ENCODE measurements at regions not wholly inside any gene's neighbourhood (a gene's known extent, or its start where the extent isn't known, plus 50 kb on each side); places are given as distances from the start of the nearest gene placed in this dataset.
A peak's percentile ranks its signal among the peaks of the same experiment; 100 is the strongest.
"Not testable (repeated sequence)": the region's sequence is repeated elsewhere in the genome, so short reads cannot be mapped to it uniquely, and the experiment has no call there.

GRCh38 chr10:117492504-117492903 lies 50.0 kb upstream of the EMX2 start:
- DNase-seq (ENCODE audit: low spot score): no peak

GRCh38 chr10:117488004-117488403 lies 54.5 kb upstream of the EMX2 start:
- no peak for DNase-seq (ENCODE audit: low spot score)

GRCh38 chr10:117486606-117487005 lies 55.9 kb upstream of the EMX2 start:
- DNase-seq (ENCODE audit: low spot score): no peak

DNA sequence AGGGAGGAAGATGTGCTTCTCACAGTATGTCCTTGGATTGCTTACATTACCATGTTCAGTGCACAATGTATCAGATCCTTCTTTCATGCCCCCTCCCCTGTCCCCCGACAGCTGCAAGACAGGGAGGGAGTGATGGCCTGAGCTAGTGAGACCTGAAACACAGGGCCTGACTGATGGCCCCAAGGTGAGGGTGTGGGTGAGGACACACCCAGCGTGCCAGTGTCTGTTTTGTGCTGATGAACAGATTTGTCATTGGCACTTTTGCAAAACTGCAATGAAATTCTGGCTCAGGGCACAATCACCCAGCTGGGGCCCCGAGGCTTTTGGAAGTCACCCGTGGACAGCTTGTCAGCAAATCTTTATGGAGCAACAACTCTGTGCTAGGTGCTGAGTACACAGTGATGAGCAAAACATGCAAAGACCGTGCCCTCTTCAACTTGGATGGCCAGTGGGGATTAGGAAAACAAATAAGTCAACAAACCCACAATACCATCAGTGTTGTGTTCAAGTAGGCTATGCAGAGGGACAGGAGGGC lies 59.4 kb upstream of the EMX2 start:
- no peak for DNase-seq (ENCODE audit: low spot score)

- DNase-seq (ENCODE audit: low spot score): not testable (repeated sequence)
These were observed 61.5 kb upstream of the EMX2 start for GRCh38 chr10:117481011-117481410.

DNA sequence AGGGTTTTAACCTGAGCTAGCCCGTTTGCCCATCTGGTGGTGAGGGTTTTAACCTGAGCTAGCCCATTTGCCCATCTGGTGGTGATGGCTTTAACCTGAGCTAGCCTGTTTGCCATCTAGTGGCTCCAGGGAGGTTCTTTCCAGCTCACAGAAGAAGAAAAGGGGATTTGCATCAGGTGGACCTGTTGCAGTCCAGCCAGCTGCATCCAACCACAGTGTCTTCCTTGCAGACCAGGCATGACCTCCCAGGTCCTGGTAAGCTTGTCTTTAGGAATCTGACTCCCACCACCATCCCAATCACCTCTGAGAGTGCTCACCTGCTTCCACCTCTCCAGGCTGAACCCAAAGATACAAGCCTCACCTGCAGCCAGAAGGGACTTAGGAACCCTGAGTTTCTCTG lies 62.4 kb upstream of the EMX2 start:
- DNase-seq (ENCODE audit: low spot score): no peak

DNA sequence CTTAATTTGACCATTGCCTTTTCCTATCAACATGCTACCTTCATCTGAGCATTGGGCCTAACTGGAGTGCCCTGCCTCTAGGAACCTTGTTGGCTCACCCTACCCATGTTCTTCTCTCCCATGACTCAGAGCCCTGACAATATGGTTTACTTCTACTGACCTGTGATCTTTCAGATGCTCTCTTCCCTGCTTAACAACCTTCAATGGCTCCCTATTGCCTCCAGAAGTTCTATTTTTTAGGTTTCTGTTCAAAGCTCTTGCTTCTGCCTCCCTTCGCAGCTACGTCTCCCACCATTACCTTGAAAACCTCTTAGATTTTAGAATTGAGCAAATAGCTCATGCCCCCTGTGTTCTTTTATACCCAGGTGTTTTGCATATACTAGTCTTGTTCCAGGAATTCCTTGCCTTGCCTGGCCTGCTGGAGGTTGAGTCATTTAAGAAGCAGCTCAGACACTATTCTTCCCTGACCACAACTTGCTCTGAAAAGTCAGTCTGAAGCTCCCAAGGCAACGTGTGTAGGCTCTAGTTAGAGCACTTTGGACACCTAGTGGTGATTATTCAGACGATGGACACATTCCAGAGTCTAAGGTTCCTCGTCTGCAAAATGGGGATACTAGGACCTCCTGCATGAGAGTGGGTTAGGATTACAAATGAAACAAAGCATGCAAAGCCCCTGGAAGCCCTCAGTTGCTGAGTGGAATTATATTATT lies 64.4 kb upstream of the EMX2 start:
- DNase-seq (ENCODE audit: low spot score): peak; percentile 7

- DNase-seq (ENCODE audit: low spot score): no peak
These were observed 65.2 kb upstream of the EMX2 start for GRCh38 chr10:117477211-117477947.

DNA sequence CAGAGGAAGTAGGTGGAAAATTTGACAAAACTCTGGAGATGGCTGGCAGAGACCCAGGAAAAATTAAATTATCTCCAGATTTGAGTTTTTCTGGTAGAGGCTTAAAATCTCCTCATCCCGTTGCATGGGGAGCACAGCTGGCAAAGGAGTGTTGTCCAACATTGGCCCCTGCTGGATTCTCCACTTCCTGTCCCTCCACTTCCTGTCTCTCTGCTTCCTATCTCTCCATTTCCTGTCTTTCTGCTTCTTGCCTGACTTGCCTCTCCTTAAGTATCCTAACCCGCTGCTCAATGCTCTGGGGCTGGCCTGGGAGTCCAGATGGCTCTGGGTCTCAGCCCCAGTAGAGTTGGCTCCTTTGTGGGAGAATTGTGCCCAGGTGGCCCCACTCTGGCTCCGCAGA lies 65.8 kb upstream of the EMX2 start:
- DNase-seq (ENCODE audit: low spot score): no peak

- no peak for DNase-seq (ENCODE audit: low spot score)
These were observed 66.3 kb upstream of the EMX2 start for GRCh38 chr10:117476281-117476680.

GRCh38 chr10:117472872-117473271 lies 69.7 kb upstream of the EMX2 start:
- DNase-seq (ENCODE audit: low spot score): no peak

DNA sequence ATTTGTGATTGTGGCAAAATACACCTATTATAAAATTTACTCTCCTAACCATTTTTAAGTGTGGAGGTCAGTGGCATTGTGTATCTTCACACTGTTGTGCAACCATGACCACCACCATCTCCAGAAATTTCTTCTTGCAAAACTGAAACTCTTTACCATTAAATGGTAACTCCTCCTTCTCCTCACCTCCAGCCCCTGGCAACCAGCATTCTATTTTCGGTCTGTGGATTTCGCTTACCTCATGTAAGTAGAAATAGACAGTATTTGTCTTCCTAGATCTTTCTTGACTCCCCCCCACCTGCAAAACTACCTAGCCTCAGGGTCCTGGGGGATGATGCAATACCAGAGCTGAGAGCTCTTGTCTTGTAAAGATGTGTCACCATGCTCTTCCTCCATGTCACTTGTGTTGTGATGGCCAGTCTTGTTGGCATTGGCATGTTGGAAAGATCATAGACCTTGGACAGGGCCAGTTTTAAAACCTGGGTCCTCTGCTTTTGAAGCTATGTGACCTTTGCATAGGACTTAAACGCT lies 71.1 kb upstream of the EMX2 start:
- DNase-seq (ENCODE audit: low spot score): no peak

DNA sequence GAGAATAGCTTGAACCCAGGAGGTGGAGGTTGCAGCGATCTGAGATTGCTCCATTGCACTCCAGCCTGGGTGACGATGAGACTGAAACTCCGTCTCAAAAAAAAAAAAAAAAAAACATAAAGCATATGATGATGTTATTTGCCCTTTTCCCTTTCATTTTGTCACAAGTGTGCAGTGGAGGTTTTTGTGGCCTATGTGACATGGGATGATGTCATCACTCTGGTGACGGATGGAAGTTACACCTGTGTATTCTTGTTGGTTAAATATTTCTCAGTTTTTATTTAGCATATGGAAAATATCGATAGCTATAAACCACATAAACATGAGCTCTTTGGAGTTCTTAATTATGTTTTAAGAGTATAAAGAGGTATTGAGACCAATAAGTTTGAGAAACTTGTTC lies 71.8 kb upstream of the EMX2 start:
- no peak for DNase-seq (ENCODE audit: low spot score)

DNA sequence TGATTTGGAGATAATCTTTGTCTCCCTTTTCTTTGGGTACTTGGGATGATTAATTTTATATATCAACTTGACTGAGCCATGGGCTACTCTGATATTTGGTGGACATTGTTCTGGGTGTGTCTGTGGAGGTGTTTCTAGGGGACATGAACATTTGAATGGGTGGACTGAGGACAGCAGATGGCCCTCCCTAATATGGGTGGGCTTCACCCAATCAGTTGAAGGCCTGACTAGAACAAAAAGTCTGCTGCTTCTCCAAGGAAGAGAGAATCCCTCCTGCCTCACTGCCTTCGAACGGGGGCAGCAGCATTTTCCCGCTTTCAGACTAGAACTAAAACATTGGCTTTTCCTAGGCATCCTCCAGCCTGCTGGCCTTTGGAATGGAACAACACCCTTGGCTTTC lies 73.9 kb upstream of the EMX2 start:
- no peak for DNase-seq (ENCODE audit: low spot score)

- DNase-seq (ENCODE audit: low spot score): no peak
These were observed 78.4 kb upstream of the EMX2 start for GRCh38 chr10:117464176-117464575.

DNA sequence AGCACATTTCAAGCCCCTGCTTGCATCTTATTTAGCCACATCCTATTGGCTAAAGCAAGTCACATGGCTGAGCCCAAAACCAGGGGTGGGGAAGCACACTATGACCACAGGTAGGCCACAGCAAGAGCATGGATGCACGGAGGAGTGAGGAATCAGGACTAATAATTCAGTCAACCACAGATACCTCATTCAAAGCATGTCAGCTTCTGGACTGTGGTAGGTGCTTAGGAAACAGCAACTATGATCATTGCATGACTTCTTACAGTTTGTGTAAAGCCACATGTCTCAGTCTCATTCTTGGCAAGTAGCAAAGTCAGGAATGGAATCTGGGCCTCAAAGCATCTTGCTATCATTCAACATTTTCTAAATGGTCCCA lies 79.0 kb upstream of the EMX2 start:
- no peak for DNase-seq (ENCODE audit: low spot score)

GRCh38 chr10:117462816-117463544 lies 79.6 kb upstream of the EMX2 start:
- DNase-seq (ENCODE audit: low spot score): no peak

DNA sequence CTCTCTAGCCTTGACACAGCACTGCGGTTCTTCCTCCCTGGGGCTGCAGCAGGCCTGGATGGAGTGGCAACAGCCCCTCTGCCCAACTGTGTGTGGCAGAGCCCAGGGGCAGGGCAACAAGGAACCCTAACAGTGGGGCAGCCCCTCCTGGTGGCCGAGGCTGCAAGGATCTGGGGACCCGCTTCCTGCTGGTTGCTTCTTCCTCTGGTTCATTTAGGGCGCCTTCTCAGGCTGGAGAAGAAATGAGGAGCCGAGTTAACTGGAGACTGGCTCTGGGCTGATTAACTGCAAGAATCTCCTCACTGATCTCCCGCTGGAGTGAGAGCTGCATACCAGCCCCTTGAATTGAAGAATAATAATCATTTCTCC lies 80.1 kb upstream of the EMX2 start:
- DNase-seq (ENCODE audit: low spot score): no peak

- DNase-seq (ENCODE audit: low spot score): no peak
These were observed 80.7 kb upstream of the EMX2 start for GRCh38 chr10:117461766-117462423.

DNA sequence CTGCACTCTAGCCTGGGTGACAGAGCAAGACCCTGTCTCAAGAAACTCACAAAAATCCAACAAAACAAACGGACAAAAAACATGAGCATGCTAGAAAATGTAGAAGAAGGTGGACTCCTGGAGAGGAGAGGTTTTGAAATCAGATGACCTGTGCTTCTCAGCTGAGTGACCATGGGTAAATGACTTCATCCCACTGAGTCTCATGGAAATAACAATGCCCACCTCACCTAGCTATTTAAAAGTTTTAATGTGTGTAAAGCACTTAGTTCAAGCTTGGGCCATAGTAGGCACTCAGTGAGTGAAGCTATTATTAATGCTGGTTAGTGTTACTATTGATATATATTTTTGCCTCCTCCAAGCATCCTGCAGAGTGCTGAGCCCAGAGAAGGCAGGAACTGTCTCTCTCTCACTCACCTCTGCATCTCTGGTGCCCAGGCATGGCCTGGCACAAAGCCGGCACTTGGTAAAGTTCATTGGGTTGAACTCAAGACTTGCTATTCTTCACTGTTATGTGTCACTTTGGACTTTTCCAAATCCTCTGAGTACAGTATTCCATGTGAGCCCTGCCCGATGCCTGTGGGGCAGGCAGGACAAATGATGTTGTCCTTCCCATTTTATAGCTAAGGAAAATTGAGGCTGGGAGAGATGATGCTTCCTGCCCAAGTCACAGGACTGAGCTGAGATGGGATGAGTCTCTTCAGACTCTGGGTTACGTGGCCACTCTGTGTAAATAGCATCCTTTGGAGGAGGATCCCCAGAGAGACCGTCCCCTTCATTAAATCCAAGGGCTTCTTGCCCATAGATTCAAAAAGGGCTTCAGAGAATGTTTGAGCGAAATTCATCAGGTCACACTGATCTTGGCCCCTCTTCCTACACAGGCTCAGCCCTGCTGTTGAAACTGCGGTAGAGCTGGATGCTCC lies 81.4 kb upstream of the EMX2 start:
- DNase-seq (ENCODE audit: low spot score): no peak

DNA sequence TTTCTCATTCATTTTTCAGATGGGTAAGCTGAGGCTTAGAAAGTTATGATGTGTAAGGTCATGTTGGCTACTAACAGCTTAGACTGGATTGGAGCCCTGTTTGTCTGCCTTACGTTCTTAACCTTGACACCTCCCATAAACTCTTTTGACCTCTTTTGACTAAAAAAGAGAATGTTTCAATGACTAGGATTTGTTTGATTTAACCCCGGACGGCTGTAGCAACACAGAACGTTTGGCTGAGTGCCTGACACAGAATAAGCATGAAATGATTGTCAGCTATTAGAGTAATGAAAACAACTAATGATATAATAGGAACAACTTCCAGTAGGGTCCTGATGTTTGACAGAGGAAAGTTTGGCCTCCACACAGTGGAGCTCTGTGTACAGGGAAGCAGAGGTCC lies 83.3 kb upstream of the PDZD8 start:
- no peak for DNase-seq (ENCODE audit: low spot score)
